ENCODE measurements at regions not wholly inside any gene's neighbourhood (a gene's known extent, or its start where the extent isn't known, plus 50 kb on each side); places are given as distances from the start of the nearest gene placed in this dataset.

GRCh38 chr4:120177603-120178002 is 111.0 kb upstream of the MAD2L1 start:
- no peak overlapping the region for H3K9ac ChIP-seq (ENCODE audit: insufficient read depth, low read depth, low read length)
- DNase-seq (ENCODE audit: low spot score) (no peak), ATAC-seq (no peak), FAIRE-seq (no peak)
- WGBS (ENCODE audit: low lambda C conversion rate), result 0% methylated on average over 1 of the region's 1 CpG
- H3K27me3 ChIP-seq (ENCODE audit: control insufficient read depth in 1 of 2, insufficient read depth in 2 of 2, low read length in 2 of 2), result no peaks in the 10 kb centered on the region
- in situ Hi-C loops (cut with HindIII; ENCODE audit: extremely low pct_ligation_motif_present, low pct_unique_long_range_greater_than_20kb), result no loop called here
- H3K4me3 ChIP-seq (replicated peaks in 1 of 3; ENCODE audit: insufficient read depth in 1 of 3, low read depth in 2 of 3, low read length in 3 of 3), result no peak overlapping the region
- no peak overlapping the region for H2AFZ ChIP-seq (ENCODE audit: low read length)
- no peak overlapping the region for H3K4me2 ChIP-seq (ENCODE audit: low read depth, low read length)
- H3K27ac ChIP-seq (ENCODE audit: extremely low read length, insufficient read depth, low read length), result no peak overlapping the region
- CTCF ChIA-PET (ENCODE audit: low intra/inter-chr PET ratio, low total read pairs), result no interaction called here
- H3K79me2 ChIP-seq (ENCODE audit: insufficient read depth, low read length), result no peaks in the 10 kb centered on the region
- no peaks in the 10 kb centered on the region for H3K4me1 ChIP-seq (ENCODE audit: insufficient read depth, low read length)
- H4K20me1 ChIP-seq (ENCODE audit: insufficient read depth, low read length), result no peaks in the 10 kb centered on the region
- H3K9me3 ChIP-seq (ENCODE audit: low read length), result no peaks in the 10 kb centered on the region
- BruUV-seq (replicated peaks), result no TSS peak
- intact Hi-C loops (cut with micrococcal nuclease; ENCODE audit: unreplicated experiment), result no loop called here
- POLR2A ChIA-PET, result no interaction called here
- no peaks in the 10 kb centered on the region for H3K36me3 ChIP-seq (replicated peaks in 1 of 2; ENCODE audit: control insufficient read depth in 1 of 2, insufficient read depth in 2 of 2, low read length in 2 of 2)
- TF ChIP-seq AKAP8 (CRISPR knock-in tag; IDR thresholded peaks at IDR 0.05), result no peak
- TF ChIP-seq, protein P1, sequence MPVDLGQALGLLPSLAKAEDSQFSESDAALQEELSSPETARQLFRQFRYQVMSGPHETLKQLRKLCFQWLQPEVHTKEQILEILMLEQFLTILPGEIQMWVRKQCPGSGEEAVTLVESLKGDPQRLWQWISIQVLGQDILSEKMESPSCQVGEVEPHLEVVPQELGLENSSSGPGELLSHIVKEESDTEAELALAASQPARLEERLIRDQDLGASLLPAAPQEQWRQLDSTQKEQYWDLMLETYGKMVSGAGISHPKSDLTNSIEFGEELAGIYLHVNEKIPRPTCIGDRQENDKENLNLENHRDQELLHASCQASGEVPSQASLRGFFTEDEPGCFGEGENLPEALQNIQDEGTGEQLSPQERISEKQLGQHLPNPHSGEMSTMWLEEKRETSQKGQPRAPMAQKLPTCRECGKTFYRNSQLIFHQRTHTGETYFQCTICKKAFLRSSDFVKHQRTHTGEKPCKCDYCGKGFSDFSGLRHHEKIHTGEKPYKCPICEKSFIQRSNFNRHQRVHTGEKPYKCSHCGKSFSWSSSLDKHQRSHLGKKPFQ (CRISPR knock-in tag; IDR thresholded peaks at IDR 0.05; ENCODE audit: insufficient replicate concordance), result no peak
- no peak for TF ChIP-seq SRSF1 (optimal IDR thresholded peaks at IDR 0.05; ENCODE audit: low read depth, low read length)
- TF ChIP-seq, protein P2, sequence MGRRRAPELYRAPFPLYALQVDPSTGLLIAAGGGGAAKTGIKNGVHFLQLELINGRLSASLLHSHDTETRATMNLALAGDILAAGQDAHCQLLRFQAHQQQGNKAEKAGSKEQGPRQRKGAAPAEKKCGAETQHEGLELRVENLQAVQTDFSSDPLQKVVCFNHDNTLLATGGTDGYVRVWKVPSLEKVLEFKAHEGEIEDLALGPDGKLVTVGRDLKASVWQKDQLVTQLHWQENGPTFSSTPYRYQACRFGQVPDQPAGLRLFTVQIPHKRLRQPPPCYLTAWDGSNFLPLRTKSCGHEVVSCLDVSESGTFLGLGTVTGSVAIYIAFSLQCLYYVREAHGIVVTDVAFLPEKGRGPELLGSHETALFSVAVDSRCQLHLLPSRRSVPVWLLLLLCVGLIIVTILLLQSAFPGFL (CRISPR knock-in tag; IDR thresholded peaks at IDR 0.05), result no peak
- TF ChIP-seq MAZ (IDR thresholded peaks at IDR 0.05; ENCODE audit: borderline replicate concordance, low read depth, low read length), result no peak
- TF ChIP-seq MAZ (CRISPR knock-in tag; IDR thresholded peaks at IDR 0.05; ENCODE audit: low read depth), result no peak
- TF ChIP-seq, protein P3, sequence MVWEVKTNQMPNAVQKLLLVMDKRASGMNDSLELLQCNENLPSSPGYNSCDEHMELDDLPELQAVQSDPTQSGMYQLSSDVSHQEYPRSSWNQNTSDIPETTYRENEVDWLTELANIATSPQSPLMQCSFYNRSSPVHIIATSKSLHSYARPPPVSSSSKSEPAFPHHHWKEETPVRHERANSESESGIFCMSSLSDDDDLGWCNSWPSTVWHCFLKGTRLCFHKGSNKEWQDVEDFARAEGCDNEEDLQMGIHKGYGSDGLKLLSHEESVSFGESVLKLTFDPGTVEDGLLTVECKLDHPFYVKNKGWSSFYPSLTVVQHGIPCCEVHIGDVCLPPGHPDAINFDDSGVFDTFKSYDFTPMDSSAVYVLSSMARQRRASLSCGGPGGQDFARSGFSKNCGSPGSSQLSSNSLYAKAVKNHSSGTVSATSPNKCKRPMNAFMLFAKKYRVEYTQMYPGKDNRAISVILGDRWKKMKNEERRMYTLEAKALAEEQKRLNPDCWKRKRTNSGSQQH (CRISPR knock-in tag; IDR thresholded peaks at IDR 0.05; ENCODE audit: low read depth), result no peak
- TF ChIP-seq ZNF335 (CRISPR knock-in tag; IDR thresholded peaks at IDR 0.05), result no peak
- TF ChIP-seq, protein P4, sequence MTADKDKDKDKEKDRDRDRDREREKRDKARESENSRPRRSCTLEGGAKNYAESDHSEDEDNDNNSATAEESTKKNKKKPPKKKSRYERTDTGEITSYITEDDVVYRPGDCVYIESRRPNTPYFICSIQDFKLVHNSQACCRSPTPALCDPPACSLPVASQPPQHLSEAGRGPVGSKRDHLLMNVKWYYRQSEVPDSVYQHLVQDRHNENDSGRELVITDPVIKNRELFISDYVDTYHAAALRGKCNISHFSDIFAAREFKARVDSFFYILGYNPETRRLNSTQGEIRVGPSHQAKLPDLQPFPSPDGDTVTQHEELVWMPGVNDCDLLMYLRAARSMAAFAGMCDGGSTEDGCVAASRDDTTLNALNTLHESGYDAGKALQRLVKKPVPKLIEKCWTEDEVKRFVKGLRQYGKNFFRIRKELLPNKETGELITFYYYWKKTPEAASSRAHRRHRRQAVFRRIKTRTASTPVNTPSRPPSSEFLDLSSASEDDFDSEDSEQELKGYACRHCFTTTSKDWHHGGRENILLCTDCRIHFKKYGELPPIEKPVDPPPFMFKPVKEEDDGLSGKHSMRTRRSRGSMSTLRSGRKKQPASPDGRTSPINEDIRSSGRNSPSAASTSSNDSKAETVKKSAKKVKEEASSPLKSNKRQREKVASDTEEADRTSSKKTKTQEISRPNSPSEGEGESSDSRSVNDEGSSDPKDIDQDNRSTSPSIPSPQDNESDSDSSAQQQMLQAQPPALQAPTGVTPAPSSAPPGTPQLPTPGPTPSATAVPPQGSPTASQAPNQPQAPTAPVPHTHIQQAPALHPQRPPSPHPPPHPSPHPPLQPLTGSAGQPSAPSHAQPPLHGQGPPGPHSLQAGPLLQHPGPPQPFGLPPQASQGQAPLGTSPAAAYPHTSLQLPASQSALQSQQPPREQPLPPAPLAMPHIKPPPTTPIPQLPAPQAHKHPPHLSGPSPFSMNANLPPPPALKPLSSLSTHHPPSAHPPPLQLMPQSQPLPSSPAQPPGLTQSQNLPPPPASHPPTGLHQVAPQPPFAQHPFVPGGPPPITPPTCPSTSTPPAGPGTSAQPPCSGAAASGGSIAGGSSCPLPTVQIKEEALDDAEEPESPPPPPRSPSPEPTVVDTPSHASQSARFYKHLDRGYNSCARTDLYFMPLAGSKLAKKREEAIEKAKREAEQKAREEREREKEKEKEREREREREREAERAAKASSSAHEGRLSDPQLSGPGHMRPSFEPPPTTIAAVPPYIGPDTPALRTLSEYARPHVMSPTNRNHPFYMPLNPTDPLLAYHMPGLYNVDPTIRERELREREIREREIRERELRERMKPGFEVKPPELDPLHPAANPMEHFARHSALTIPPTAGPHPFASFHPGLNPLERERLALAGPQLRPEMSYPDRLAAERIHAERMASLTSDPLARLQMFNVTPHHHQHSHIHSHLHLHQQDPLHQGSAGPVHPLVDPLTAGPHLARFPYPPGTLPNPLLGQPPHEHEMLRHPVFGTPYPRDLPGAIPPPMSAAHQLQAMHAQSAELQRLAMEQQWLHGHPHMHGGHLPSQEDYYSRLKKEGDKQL (CRISPR knock-in tag; IDR thresholded peaks at IDR 0.05; ENCODE audit: low read depth), result no peak
- TF ChIP-seq ZNF788 (CRISPR knock-in tag; IDR thresholded peaks at IDR 0.05; ENCODE audit: borderline replicate concordance), result no peak
- no peak for TF ChIP-seq MAFG (CRISPR knock-in tag; IDR thresholded peaks at IDR 0.05)
- no peak for TF ChIP-seq NFIB (CRISPR knock-in tag; IDR thresholded peaks at IDR 0.05; ENCODE audit: borderline replicate concordance)
- no peak for TF ChIP-seq ARHGAP35 (CRISPR knock-in tag; IDR thresholded peaks at IDR 0.05; ENCODE audit: borderline replicate concordance)
- TF ChIP-seq MIER3 (CRISPR knock-in tag; IDR thresholded peaks at IDR 0.05; ENCODE audit: borderline replicate concordance), result no peak
- TF ChIP-seq ZNF879 (CRISPR knock-in tag; IDR thresholded peaks at IDR 0.05), result no peak
- TF ChIP-seq KLF11 (CRISPR knock-in tag; IDR thresholded peaks at IDR 0.05), result no peak

All from HepG2 (cell line).